ENCODE measurements at regions not wholly inside any gene's neighbourhood (a gene's known extent, or its start where the extent isn't known, plus 50 kb on each side); places are given as distances from the start of the nearest gene placed in this dataset.

DNA sequence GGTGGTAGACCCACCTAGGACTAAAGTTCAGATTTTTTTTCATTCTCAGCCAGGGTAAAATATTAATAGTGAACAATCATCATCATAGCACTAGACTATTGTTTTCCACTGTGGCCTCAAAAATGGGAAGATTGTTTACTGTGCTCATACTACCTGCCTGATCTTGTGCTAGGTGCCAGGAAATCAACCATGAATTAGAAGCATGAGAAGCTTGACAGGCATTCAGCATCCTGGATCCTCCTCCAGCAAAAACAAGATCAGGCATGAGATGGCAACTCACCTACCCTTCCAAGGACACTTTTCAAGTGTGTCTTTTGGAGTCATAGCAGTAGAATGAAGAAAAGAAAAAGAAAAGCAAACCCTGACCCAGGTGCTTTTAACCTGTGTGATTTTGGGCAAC is 174.2 kb downstream of the CYLD start:
- Histone ChIP-seq H3K27me3 (ENCODE audit: control insufficient read depth in 1 of 2, insufficient read depth in 2 of 2, low read length in 2 of 2) (peaks cover 0 to 16% of the 10 kb centered on the region in 2 experiments), H3K36me3 (ENCODE audit: insufficient read depth, low read length) (no peaks in the 10 kb centered on the region), H3K9me3 (ENCODE audit: control insufficient read depth in 1 of 2, insufficient read depth in 1 of 2, low read length in 2 of 2) (no peaks in the 10 kb centered on the region), H3K4me1 (ENCODE audit: insufficient read depth, low read length) (no peaks in the 10 kb centered on the region), H3K4me3 (ENCODE audit: low read length) (no peak overlapping the region), H3K27ac (ENCODE audit: low read depth in 1 of 2, low read length in 2 of 2) (no peak overlapping the region)
- no peaks in the 10 kb centered on the region for H3K4me1 Mint-ChIP-seq (ENCODE audit: low read depth)
- no peak overlapping the region for H3K27ac Mint-ChIP-seq
- no peak overlapping the region for H3K4me3 Mint-ChIP-seq
- ATAC-seq (ENCODE audit: poor library complexity) = no peak
- no peaks in the 10 kb centered on the region for H3K9me3 Mint-ChIP-seq
- intact Hi-C loops (cut with DNase I, micrococcal nuclease) = no loop called here
- TF ChIP-seq, protein P1, sequence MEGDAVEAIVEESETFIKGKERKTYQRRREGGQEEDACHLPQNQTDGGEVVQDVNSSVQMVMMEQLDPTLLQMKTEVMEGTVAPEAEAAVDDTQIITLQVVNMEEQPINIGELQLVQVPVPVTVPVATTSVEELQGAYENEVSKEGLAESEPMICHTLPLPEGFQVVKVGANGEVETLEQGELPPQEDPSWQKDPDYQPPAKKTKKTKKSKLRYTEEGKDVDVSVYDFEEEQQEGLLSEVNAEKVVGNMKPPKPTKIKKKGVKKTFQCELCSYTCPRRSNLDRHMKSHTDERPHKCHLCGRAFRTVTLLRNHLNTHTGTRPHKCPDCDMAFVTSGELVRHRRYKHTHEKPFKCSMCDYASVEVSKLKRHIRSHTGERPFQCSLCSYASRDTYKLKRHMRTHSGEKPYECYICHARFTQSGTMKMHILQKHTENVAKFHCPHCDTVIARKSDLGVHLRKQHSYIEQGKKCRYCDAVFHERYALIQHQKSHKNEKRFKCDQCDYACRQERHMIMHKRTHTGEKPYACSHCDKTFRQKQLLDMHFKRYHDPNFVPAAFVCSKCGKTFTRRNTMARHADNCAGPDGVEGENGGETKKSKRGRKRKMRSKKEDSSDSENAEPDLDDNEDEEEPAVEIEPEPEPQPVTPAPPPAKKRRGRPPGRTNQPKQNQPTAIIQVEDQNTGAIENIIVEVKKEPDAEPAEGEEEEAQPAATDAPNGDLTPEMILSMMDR (IDR thresholded peaks at IDR 0.05) = no peak
- no peaks in the 10 kb centered on the region for H3K36me3 Mint-ChIP-seq (ENCODE audit: low read depth)
- no peak for DNase-seq
- ChIA-PET CTCF (no interaction called here), POLR2A (no interaction called here)
- H3K27me3 Mint-ChIP-seq = peaks cover 49% of the 10 kb centered on the region

DNA sequence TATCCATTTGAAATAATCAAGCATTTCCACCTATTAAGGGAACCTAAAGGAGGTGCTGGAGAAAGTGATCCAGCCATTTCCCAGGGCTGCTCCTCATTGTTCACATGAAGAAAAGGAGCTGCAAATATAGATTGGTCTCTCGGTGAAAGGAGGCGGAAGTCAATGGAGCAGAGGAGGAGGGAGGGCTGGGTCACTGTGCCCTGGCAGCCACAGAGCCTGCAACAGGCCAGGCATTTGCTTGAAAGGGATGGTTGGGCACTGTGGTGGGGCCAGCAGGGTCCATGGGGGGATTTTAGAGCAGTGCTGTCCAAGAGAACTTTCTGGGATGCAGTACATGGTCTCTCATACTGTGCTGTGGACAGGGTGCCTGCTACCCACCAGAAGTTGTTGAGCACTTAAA is 173.2 kb downstream of the CYLD start:
- Mint-ChIP-seq H3K27ac (no peak overlapping the region), H3K4me1 (ENCODE audit: low read depth) (no peaks in the 10 kb centered on the region), H3K4me3 (no peak overlapping the region), H3K36me3 (ENCODE audit: low read depth) (no peaks in the 10 kb centered on the region), H3K27me3 (peaks cover 47% of the 10 kb centered on the region), H3K9me3 (no peaks in the 10 kb centered on the region)
- H3K4me1 ChIP-seq (ENCODE audit: insufficient read depth, low read length) = no peaks in the 10 kb centered on the region
- POLR2A ChIA-PET = no interaction called here
- no peaks in the 10 kb centered on the region for H3K9me3 ChIP-seq (ENCODE audit: control insufficient read depth in 1 of 2, insufficient read depth in 1 of 2, low read length in 2 of 2)
- H3K27ac ChIP-seq (ENCODE audit: low read depth in 1 of 2, low read length in 2 of 2) = no peak overlapping the region
- TF ChIP-seq, protein P1 (IDR thresholded peaks at IDR 0.05) = no peak
- CTCF ChIA-PET = no interaction called here
- H3K36me3 ChIP-seq (ENCODE audit: insufficient read depth, low read length) = no peaks in the 10 kb centered on the region
- no peak overlapping the region for H3K4me3 ChIP-seq (ENCODE audit: low read length)
- peaks cover 0 to 13% of the 10 kb centered on the region in 2 experiments for H3K27me3 ChIP-seq (ENCODE audit: control insufficient read depth in 1 of 2, insufficient read depth in 2 of 2, low read length in 2 of 2)
- DNase-seq = no peak
- intact Hi-C loops (cut with DNase I, micrococcal nuclease) = no loop called here
- no peak for ATAC-seq (ENCODE audit: poor library complexity)

DNA sequence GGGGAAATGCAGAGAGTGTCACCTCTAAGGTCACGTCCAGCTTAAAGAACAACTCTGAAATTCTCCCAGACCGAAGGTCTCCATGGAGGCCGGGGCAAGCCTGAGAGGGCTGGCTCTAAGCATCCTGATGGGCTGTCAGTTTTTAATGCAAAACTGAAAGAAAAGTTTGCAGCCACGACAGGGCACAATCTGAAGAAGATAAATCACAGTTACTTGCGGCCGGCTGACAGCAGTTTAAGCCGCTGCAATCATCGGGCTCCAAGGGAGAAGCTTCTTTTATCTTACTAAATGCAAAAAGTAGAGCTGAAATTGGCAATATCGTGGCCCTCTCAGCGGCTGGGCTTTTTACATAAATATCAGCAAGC is 168.8 kb downstream of the CYLD start:
- H3K27ac ChIP-seq (ENCODE audit: low read depth in 1 of 2, low read length in 2 of 2) = no peak overlapping the region
- Mint-ChIP-seq H3K27ac (no peak overlapping the region), H3K27me3 (peaks cover 51% of the 10 kb centered on the region), H3K36me3 (ENCODE audit: low read depth) (no peaks in the 10 kb centered on the region), H3K9me3 (no peaks in the 10 kb centered on the region), H3K4me3 (no peak overlapping the region), H3K4me1 (ENCODE audit: low read depth) (no peaks in the 10 kb centered on the region)
- H3K9me3 ChIP-seq (ENCODE audit: control insufficient read depth in 1 of 2, insufficient read depth in 1 of 2, low read length in 2 of 2) = no peaks in the 10 kb centered on the region
- peaks cover 0 to 6% of the 10 kb centered on the region in 2 experiments for H3K27me3 ChIP-seq (ENCODE audit: control insufficient read depth in 1 of 2, insufficient read depth in 2 of 2, low read length in 2 of 2)
- H3K36me3 ChIP-seq (ENCODE audit: insufficient read depth, low read length) = no peaks in the 10 kb centered on the region
- DNase-seq = no peak
- CTCF ChIA-PET = no interaction called here
- intact Hi-C loops (cut with DNase I, micrococcal nuclease) = no loop called here
- TF ChIP-seq, protein P1 (IDR thresholded peaks at IDR 0.05) = no peak
- POLR2A ChIA-PET = no interaction called here
- H3K4me1 ChIP-seq (ENCODE audit: insufficient read depth, low read length) = no peaks in the 10 kb centered on the region
- no peak overlapping the region for H3K4me3 ChIP-seq (ENCODE audit: low read length)
- ATAC-seq (ENCODE audit: poor library complexity) = no peak
